GM19324 (cell line): ENCODE measurements at regions not wholly inside any gene's neighbourhood (a gene's known extent, or its start where the extent isn't known, plus 50 kb on each side); places are given as distances from the start of the nearest gene placed in this dataset.
A peak's percentile ranks its signal among the peaks of the same experiment; 100 is the strongest.

Source experiments
- ATAC-seq: cut with Tn5 transposase; IDR thresholded peaks from one replicate; pipeline ENCODE4 v1.9.1; 2021; ENCODE audit warnings: mild to moderate bottlenecking, moderate library complexity; ENCODE audit not compliant: unreplicated experiment, low FRiP score

GRCh38 chr5:147162740-147163139 is 72.1 kb upstream of the STK32A start:
- peak; percentile 66 for ATAC-seq

DNA sequence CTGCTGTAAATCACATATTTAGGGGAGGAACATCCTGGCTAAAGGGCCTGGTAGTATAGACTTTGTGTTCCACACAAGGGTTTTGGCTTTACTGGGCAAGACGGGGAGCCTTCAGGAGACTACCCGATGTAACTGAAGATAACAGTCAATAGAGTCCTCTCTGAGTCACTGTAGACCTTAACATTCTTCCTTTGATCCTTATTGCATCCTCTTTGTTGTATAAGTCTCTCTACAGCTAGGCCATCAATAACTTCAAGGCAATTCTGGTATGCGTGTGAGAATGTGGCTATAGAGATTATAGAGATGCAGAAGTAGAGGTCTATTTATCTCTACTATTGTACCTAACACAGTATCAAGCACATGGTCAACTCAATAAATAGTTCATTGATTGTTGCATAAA is 67.3 kb upstream of the STK32A start:
- ATAC-seq, result no peak

GRCh38 chr5:147168578-147169327 is 66.1 kb upstream of the STK32A start:
- no peak for ATAC-seq

DNA sequence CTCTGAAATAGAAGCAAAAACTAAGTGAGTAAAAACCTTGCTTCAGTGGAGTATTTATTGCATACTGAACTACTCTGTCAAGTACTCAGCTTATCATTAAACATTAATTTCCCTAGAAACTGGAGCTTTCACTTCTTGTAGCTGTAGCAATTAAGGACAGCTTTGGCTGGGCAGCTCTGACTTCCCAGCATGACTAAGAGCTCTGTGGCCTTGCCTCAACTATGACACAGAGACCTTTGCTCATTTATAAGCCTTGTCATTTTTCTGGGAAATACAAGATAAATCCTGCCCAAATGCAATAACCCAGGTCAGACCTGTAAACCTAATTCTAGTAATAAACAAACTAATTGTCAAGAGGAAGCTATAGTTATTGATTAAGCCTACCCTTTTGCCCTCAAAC is 65.4 kb upstream of the STK32A start:
- ATAC-seq, result peak; percentile 36

- peak; percentile 39 for ATAC-seq
Measured at GRCh38 chr5:147169901-147170300, 64.9 kb upstream of the STK32A start.

- peak; percentile 79 for ATAC-seq
Measured at GRCh38 chr5:147170603-147171002, 64.2 kb upstream of the STK32A start.

- no peak for ATAC-seq
Measured at GRCh38 chr5:147174671-147175265, 60.1 kb upstream of the STK32A start.

DNA sequence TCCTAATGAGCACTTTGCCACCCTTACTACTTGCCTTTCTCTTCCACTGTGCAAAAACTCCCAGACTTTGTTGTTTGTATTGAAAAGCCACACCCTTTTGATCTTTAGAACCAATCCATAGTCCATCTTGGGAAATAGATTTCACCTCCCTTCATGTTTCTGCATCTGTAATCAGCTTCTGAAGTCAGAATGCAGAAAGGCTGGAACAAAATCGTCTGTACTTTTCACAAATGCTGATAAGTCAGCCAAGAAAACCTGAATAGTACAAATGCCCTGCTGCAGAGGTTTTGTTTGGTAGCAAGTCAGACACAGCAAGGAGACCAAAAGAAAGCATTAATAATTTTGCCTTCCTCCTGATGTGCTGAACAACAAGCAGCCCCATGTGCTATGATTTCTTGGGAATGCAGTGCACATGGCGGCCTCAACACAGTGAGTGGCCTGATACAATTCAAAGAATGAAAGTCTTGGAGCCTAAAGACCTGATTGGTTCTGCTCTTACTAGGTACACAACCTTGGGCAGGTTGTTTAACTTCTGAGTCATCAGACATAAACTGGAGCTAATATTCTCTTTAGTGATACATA is 59.2 kb upstream of the STK32A start:
- no peak for ATAC-seq

DNA sequence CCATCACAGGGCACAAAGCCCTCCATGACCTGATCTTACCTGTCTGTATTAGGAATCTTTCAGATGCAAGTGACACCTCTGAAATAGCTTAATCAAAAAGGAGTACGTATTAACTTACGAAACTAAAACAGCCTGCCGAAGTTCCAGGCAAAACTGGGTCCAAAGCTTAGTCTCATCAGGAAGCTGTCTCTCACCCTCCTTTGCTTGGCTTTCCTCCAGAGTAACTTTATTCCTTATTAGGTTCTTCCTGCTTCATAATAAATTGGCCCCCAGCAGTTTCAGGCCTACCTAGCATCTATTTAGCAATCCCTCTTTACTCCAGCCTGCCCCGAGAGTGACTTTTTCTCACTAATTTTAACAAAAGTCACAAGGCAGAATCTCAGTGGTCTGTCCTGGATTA is 58.4 kb upstream of the STK32A start:
- ATAC-seq, result no peak

DNA sequence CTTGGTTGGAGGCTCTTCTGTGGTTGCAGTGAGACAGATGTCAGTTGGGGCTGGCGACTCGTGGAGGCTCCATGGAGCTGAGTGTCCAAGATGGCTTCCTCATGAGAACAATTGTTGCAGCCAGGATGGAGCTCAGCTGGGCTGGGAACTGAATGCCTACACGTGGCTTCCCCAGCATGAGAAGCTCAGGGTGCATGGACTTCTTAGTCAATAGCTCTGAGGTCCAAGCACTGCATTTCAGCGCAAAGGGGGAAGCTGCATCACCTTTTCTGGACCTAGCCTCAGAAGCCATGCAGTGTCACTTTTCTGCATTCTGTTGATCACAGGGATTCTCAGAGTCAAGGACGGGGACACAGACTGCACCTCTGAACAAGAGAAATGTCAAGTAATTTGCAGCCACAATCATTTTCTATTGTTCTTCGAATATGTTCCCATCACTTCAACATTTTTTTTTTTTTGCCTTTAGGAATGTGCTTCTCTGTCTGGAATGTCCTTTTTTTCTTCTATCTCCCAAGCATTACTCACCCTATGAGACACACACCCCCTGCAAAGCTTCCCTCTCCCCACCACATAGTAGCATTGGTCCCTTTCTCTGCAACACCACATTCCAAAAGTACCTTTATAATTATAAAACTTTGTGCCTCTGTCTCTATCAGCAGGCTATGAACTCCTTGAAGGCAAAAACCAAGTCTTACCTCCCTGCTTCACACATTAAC is 57.5 kb upstream of the STK32A start:
- no peak for ATAC-seq

DNA sequence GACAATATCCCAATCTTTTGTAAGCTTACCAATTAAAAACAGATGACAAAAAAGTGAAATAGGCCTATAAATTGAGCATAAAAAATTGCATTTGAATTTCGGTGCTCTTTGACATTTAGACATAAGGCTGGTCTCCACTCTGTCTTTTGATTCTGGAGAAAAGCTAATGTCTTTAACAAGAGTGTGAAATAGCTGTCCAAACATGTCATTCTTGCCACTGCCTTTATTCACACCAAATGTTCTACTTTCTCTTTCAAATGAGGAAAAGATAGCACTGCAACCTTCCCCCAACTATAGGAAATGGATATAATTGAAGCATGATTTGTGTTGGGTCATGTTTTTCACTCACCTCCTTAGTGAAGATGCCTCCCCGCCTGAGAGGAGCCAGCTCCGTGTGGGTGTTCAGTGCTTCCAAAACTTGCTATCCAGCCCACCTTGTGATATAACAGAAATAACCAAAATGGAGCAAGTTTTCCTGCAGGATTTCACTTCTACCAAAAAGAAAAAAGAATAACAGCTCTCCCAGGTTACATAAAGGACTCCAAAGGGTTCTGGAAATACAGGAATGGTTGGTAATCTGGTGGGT is 55.2 kb upstream of the STK32A start:
- no peak for ATAC-seq

- no peak for ATAC-seq
Measured at GRCh38 chr5:147180751-147181150, 54.1 kb upstream of the STK32A start.
